ENCODE measurements at regions not wholly inside any gene's neighbourhood (a gene's known extent, or its start where the extent isn't known, plus 50 kb on each side); places are given as distances from the start of the nearest gene placed in this dataset.

DNA sequence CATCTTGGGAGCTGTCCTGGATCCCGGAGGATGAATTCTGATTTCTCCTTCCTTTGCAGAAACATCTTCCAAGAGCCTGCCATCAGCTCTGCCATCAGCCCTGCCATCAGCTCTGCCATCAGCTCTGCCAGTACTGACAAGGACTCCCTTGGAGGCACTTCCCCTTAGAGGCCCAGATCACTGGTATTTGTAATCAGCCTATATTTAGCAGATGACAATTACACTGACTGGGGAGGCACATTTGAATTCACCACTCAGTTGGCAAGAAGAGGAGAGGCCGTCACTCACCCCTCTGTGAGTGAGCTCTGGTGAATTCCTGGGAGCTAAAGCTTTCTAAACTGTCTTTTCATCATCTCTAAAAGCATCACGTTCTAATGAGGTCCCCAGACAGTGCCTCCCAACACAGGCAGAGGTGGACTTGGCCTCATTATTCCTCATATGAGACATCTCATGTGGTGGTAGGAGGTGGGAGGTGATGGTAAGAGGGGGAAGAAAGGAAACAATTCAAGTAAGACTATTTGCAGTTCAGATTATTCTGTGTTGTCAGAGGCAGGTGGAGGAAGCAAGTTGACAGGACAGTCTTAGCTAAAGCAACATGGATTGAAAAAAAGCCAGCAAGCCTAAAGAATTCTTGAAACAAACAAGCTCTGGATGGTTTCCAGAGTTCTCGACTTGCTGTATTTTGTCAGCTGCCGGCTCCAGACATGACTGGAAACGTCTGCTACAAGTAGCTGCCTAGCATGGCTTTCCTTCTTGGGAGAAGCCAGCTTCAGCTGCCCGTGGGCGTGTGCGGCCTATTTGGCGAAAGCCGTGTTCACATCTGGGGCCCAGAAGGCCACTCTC, 771.7 kb downstream of the TBC1D22A start:
- no peak overlapping the region for H3K4me2 ChIP-seq (ENCODE audit: low read depth, low read length, poor library complexity, severe bottlenecking)

GRCh38 chr22:47517062-47517461, 754.6 kb downstream of the TBC1D22A start:
- no peaks in the 10 kb centered on the region for H3K4me1 ChIP-seq (ENCODE audit: insufficient read depth, low read length, poor library complexity, severe bottlenecking)
- no peak overlapping the region for H2AFZ ChIP-seq (ENCODE audit: low read length)
- H3K9me3 ChIP-seq (ENCODE audit: insufficient read depth, low read depth, low read length), result 0 out of 2 replicates have a peak, but pooled peaks cover 4% of the 10 kb centered on the region

More for the DNA sequence above, 771.7 kb downstream of the TBC1D22A start:
- H3K4me1 ChIP-seq (ENCODE audit: insufficient read depth, low read length, poor library complexity, severe bottlenecking), result no peaks in the 10 kb centered on the region
- no peaks in the 10 kb centered on the region for H3K79me2 ChIP-seq (ENCODE audit: insufficient read depth, low read length)
- no peaks in the 10 kb centered on the region for H3K27me3 ChIP-seq (ENCODE audit: insufficient read depth, low read length, poor library complexity, severe bottlenecking)
- no peak overlapping the region for H3K4me3 ChIP-seq (ENCODE audit: low read length, poor library complexity, severe bottlenecking)
- H3K9ac ChIP-seq (ENCODE audit: low read depth, low read length, poor library complexity, severe bottlenecking), result no peak overlapping the region
- H3F3A ChIP-seq (ENCODE audit: low read depth), result no peaks in the 10 kb centered on the region
- no peak for TF ChIP-seq EZH2phosphoT487 (IDR thresholded peaks at IDR 0.05; ENCODE audit: borderline replicate concordance)
- TF ChIP-seq CTCF (conservative IDR thresholded peaks at IDR 0.05; ENCODE audit: low read length), result no peak
- H3K9me2 ChIP-seq (replicated peaks; ENCODE audit: low read depth, low read length), result no peaks in the 10 kb centered on the region
- no peak overlapping the region for H2AFZ ChIP-seq (ENCODE audit: low read length)
- H3K36me3 ChIP-seq (ENCODE audit: insufficient read depth, low read length), result no peaks in the 10 kb centered on the region
- H3K9me3 ChIP-seq (ENCODE audit: insufficient read depth, low read depth, low read length), result peaks cover 10% of the 10 kb centered on the region; the same call in 1 of the 2 replicates
- no peaks in the 10 kb centered on the region for H4K20me1 ChIP-seq (ENCODE audit: insufficient read depth, low read length, poor library complexity, severe bottlenecking)

GRCh38 chr22:47515384-47516125, 753.1 kb downstream of the TBC1D22A start:
- H3K4me3 ChIP-seq (ENCODE audit: low read length, poor library complexity, severe bottlenecking), result no peak overlapping the region
- no peak for TF ChIP-seq EZH2phosphoT487 (IDR thresholded peaks at IDR 0.05; ENCODE audit: borderline replicate concordance)
- no peaks in the 10 kb centered on the region for H3K9me2 ChIP-seq (replicated peaks; ENCODE audit: low read depth, low read length)
- H4K20me1 ChIP-seq (ENCODE audit: insufficient read depth, low read length, poor library complexity, severe bottlenecking), result no peaks in the 10 kb centered on the region
- H3F3A ChIP-seq (ENCODE audit: low read depth), result no peaks in the 10 kb centered on the region
- 0 out of 2 replicates have a peak, but pooled peaks cover 4% of the 10 kb centered on the region for H3K9me3 ChIP-seq (ENCODE audit: insufficient read depth, low read depth, low read length)
- H3K36me3 ChIP-seq (ENCODE audit: insufficient read depth, low read length), result no peaks in the 10 kb centered on the region
- no peak overlapping the region for H3K4me2 ChIP-seq (ENCODE audit: low read depth, low read length, poor library complexity, severe bottlenecking)
- no peaks in the 10 kb centered on the region for H3K4me1 ChIP-seq (ENCODE audit: insufficient read depth, low read length, poor library complexity, severe bottlenecking)
- no peaks in the 10 kb centered on the region for H3K79me2 ChIP-seq (ENCODE audit: insufficient read depth, low read length)
- no peaks in the 10 kb centered on the region for H3K27me3 ChIP-seq (ENCODE audit: insufficient read depth, low read length, poor library complexity, severe bottlenecking)
- no peak overlapping the region for H3K9ac ChIP-seq (ENCODE audit: low read depth, low read length, poor library complexity, severe bottlenecking)
- no peak overlapping the region for H2AFZ ChIP-seq (ENCODE audit: low read length)

More at GRCh38 chr22:47517062-47517461, 754.6 kb downstream of the TBC1D22A start:
- Histone ChIP-seq H3F3A (ENCODE audit: low read depth) (no peaks in the 10 kb centered on the region), H3K4me2 (ENCODE audit: low read depth, low read length, poor library complexity, severe bottlenecking) (no peak overlapping the region), H3K9ac (ENCODE audit: low read depth, low read length, poor library complexity, severe bottlenecking) (no peak overlapping the region), H3K9me2 (replicated peaks; ENCODE audit: low read depth, low read length) (no peaks in the 10 kb centered on the region), H3K4me3 (ENCODE audit: low read length, poor library complexity, severe bottlenecking) (no peak overlapping the region), H3K36me3 (ENCODE audit: insufficient read depth, low read length) (no peaks in the 10 kb centered on the region), H4K20me1 (ENCODE audit: insufficient read depth, low read length, poor library complexity, severe bottlenecking) (no peaks in the 10 kb centered on the region), H3K27me3 (ENCODE audit: insufficient read depth, low read length, poor library complexity, severe bottlenecking) (no peaks in the 10 kb centered on the region), H3K79me2 (ENCODE audit: insufficient read depth, low read length) (no peaks in the 10 kb centered on the region)
- TF ChIP-seq EZH2phosphoT487 (IDR thresholded peaks at IDR 0.05; ENCODE audit: borderline replicate concordance) (no peak), CTCF (conservative IDR thresholded peaks at IDR 0.05; ENCODE audit: low read length) (no peak)
